Ovary (tissue), 7 donors: ENCODE measurements at regions not wholly inside any gene's neighbourhood (a gene's known extent, or its start where the extent isn't known, plus 50 kb on each side); places are given as distances from the start of the nearest gene placed in this dataset.

ENCODE experiments used
- DNase-seq, 5 donors: peaks; one replicate each; pipeline ENCODE4 v3.0.0-alpha.2; 2019 to 2020
- H3K27ac ChIP-seq, 2 donors: fragments of 200-600 bp; one replicate each; pipeline versions ENCODE4 v1.5.1 to v1.8.0; 2019 to 2022
- H3K27me3 ChIP-seq: fragments of 200-600 bp; one replicate; pipeline ENCODE4 v1.8.0; 2022
- H3K36me3 ChIP-seq: fragments of 200-600 bp; sonication (generic); one replicate; pipeline ENCODE4 v1.5.1; 2019
- H3K4me1 ChIP-seq: one replicate; pipeline ENCODE4 v1.8.1; 2013; ENCODE audit warnings: mild to moderate bottlenecking, moderate library complexity; ENCODE audit not compliant: insufficient read depth
- H3K4me3 ChIP-seq: fragments of 200-600 bp; sonication (generic); one replicate; pipeline ENCODE4 v1.5.1; 2017
- H3K9me3 ChIP-seq, 2 donors: fragments of 200-600 bp in 1 of 2; sonication (generic) in 1 of 2; one replicate each; pipeline versions ENCODE4 v1.5.1 to v1.8.1; 2013 to 2019; ENCODE audit warnings: mild to moderate bottlenecking in 1 of 2, moderate library complexity in 1 of 2
- EP300 ChIP-seq: sonication (generic); formaldehyde crosslinking; IDR thresholded peaks from one replicate; pipeline ENCODE4 v1.6.1; 2017; ENCODE audit warnings: antibody characterized with exemption
- POLR2A ChIP-seq: fragments of 450-650 bp; IDR thresholded peaks from one replicate; pipeline ENCODE4 v1.6.1; 2017; ENCODE audit warnings: antibody characterized with exemption, mild to moderate bottlenecking, moderate library complexity
- WGBS, 3 donors: extraction: QIAGEN DNeasy Blood & Tissue Kit in 1 of 3; methylation state at CpG; one replicate each; pipeline versions ENCODE4 v1.1.5 to v1.1.7; 2013 to 2017; 5-methylcytosine and 5-hydroxymethylcytosine counted together
- intact Hi-C, 4 donors: fragments of 100-400 bp; cut with DNase I; formaldehyde crosslinking; loops; one replicate each; pipeline versions ENCODE4 v1.11.0 to v1.15.1; 2022 to 2023
- TF ChIP-seq, protein P1 (sequence below), 3 donors: fragments of 450-650 bp in 2 of 3; fragments of 200-600 bp in 1 of 3; IDR thresholded peaks; one replicate each; pipeline versions ENCODE4 v1.5.1 to v1.8.0; 2016 to 2022; ENCODE audit warnings: antibody characterized with exemption in 3 of 3, mild to moderate bottlenecking in 1 of 3
- donor health status: DM: no; HTN: no; CAD: no; lungs with moderate emphysema.
- donor health status: DM: no; HTN: no; CAD: no.
- donor health status: Bipolar disorder and iron deficiency.
- donor health status: DM: no; HTN: no; CAD: no.
- donor health status: DM: yes; HTN: yes; CAD: no.

DNA sequence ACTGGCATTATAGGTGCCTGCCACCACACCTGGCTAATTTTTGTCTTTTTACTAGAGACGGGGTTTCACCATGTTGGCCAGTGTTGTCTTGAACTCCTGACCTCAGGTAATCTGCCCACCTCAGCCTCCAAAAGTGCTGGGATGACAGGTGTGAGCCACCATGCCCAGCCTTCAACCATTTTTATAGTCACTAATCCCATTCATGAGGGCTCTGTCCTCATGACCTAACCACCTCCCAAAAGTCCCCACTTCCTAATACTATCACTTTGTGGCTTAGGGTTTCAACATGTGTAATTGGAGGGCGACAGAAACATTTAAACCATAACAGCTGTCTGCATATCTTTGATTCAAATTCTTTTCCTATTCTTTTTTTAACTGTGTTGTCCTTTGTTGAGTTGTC is 229.6 kb upstream of the AGA start:
- WGBS, 3 donors, result 79 to 96% (median 93%) methylated on average over 2 of the region's 2 CpGs
- H3K4me3 ChIP-seq, result no peak overlapping the region
- H3K36me3 ChIP-seq, result no peaks in the 10 kb centered on the region
- H3K4me1 ChIP-seq, result no peaks in the 10 kb centered on the region
- no peak for DNase-seq
- TF ChIP-seq EP300 (no peak), POLR2A (no peak)
- TF ChIP-seq, protein P1, sequence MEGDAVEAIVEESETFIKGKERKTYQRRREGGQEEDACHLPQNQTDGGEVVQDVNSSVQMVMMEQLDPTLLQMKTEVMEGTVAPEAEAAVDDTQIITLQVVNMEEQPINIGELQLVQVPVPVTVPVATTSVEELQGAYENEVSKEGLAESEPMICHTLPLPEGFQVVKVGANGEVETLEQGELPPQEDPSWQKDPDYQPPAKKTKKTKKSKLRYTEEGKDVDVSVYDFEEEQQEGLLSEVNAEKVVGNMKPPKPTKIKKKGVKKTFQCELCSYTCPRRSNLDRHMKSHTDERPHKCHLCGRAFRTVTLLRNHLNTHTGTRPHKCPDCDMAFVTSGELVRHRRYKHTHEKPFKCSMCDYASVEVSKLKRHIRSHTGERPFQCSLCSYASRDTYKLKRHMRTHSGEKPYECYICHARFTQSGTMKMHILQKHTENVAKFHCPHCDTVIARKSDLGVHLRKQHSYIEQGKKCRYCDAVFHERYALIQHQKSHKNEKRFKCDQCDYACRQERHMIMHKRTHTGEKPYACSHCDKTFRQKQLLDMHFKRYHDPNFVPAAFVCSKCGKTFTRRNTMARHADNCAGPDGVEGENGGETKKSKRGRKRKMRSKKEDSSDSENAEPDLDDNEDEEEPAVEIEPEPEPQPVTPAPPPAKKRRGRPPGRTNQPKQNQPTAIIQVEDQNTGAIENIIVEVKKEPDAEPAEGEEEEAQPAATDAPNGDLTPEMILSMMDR (IDR thresholded peaks at IDR 0.05), result no peak
- no peaks in the 10 kb centered on the region for H3K27me3 ChIP-seq
- H3K9me3 ChIP-seq, result no peaks in the 10 kb centered on the region
- intact Hi-C loops, result no loop called here
- H3K27ac ChIP-seq, result no peak overlapping the region

DNA sequence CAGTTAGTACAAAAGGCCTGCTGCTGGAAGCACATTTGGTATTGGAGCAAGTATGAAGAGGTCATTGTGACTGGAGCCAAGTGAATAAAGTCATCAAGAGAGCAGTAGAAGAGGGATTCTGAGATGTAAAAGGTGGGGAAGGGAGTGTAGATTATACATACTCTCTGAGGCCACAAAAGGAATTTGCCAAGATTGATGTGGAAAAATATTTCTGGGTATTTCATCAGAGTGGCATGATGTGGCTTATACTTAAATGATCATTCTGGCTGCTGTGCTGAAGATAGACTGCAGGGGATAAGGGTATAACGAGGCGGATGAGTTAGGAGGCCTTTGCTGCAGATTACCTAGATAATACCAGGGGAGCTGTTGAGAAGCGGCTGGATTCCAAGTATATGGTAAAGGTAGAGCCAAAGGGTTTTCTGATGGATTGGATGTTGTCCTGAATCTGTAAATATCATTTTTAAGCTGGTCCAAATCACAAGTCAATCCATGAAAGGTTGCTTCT is 231.8 kb upstream of the AGA start:
- WGBS, 3 donors, result 77 to 79% (median 77%) methylated on average over 3 of the region's 3 CpGs
- Histone ChIP-seq H3K27me3 (no peaks in the 10 kb centered on the region), H3K27ac (no peak overlapping the region), H3K4me3 (no peak overlapping the region), H3K36me3 (no peaks in the 10 kb centered on the region), H3K4me1 (no peaks in the 10 kb centered on the region), H3K9me3 (no peaks in the 10 kb centered on the region)
- no peak for TF ChIP-seq EP300
- no peak for TF ChIP-seq POLR2A
- TF ChIP-seq, protein P1 (IDR thresholded peaks at IDR 0.05), result no peak
- intact Hi-C loops, result no loop called here
- DNase-seq, result no peak

DNA sequence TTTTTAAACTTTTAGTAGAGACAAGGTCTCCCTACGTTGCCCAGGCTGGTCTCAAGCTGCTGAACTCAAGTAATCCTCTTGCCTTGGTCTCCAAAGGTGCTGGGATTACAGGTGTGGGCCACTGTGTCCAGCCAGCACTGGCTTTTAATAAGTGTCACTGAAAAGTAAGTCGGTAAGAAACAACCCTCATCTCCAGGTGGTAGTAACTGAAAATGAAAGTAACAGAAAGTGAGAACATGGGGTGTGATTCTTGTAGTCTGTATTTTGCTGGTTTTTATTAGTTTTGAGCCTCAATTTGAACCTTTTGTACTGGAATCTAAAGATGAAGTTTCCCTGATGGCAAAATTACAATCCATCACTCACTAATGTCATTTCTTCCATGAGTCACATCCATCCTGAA is 238.1 kb upstream of the AGA start:
- intact Hi-C loops, result no loop called here
- Histone ChIP-seq H3K36me3 (no peaks in the 10 kb centered on the region), H3K4me1 (no peaks in the 10 kb centered on the region), H3K9me3 (no peaks in the 10 kb centered on the region), H3K27me3 (no peaks in the 10 kb centered on the region), H3K27ac (no peak overlapping the region), H3K4me3 (no peak overlapping the region)
- TF ChIP-seq, protein P1 (IDR thresholded peaks at IDR 0.05), result no peak
- TF ChIP-seq EP300 (no peak), POLR2A (no peak)
- DNase-seq, result no peak
- WGBS, 3 donors, result 72 to 76% (median 74%) methylated on average over 2 of the region's 2 CpGs

DNA sequence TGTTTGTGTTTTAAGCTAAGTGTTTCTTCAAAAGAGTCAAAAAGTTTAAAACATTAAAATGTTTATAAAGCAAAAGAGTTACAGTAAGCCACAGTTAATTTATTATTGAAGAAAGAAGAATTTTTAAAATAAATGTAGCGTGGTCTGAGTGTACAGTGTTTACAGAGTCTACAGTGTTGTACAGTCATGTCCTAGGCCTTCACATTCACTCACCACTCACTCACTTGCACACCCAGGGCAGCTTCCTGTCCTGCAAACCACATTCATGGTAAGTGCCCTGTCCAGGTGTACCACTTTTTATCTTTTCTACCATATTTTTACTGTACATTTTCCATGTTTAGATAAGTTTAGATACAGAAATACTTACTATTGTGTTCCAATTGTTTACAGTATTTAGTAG is 239.7 kb upstream of the AGA start:
- intact Hi-C loops, result no loop called here
- Histone ChIP-seq H3K4me1 (no peaks in the 10 kb centered on the region), H3K9me3 (no peaks in the 10 kb centered on the region), H3K4me3 (no peak overlapping the region), H3K36me3 (no peaks in the 10 kb centered on the region), H3K27me3 (no peaks in the 10 kb centered on the region), H3K27ac (no peak overlapping the region)
- no peak for TF ChIP-seq EP300
- TF ChIP-seq, protein P1 (IDR thresholded peaks at IDR 0.05), result no peak
- no peak for TF ChIP-seq POLR2A
- DNase-seq, result no peak
- WGBS, 3 donors, result 90 to 96% (median 92%) methylated on average over 1 of the region's 1 CpG

DNA sequence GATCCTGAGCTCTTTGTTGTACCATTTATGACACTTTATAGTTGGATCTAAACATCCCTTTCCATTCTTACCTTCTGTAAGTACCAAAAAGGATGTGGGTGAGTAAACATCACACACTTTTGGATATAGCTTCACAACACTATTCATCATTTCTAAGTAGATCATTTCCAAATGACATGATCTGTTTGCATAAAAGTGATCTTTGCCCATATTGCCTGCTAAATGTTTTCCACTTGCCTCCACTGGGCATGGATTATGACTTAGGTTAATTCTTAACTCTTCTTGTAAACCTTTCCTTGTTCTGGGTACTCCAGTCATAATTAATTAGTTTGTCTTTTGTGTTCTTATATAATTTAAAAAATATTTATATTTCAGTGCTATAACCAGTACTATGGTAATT is 244.9 kb upstream of the AGA start:
- H3K9me3 ChIP-seq, result no peaks in the 10 kb centered on the region
- no peaks in the 10 kb centered on the region for H3K36me3 ChIP-seq
- no peak overlapping the region for H3K27ac ChIP-seq
- intact Hi-C loops, result no loop called here
- no peaks in the 10 kb centered on the region for H3K4me1 ChIP-seq
- no peaks in the 10 kb centered on the region for H3K27me3 ChIP-seq
- DNase-seq, result no peak
- TF ChIP-seq, protein P1 (IDR thresholded peaks at IDR 0.05), result no peak
- TF ChIP-seq POLR2A (no peak), EP300 (no peak)
- no peak overlapping the region for H3K4me3 ChIP-seq
